PC-9 (cell line): ENCODE measurements at regions not wholly inside any gene's neighbourhood (a gene's known extent, or its start where the extent isn't known, plus 50 kb on each side); places are given as distances from the start of the nearest gene placed in this dataset.

Experiments used
- BruUV-seq: library from RNA; stranded (reverse); fragments of 400-500 nt; replicated peaks from 2 replicates; lab custom pipeline; 2021; lab: Mats Ljungman, UMichigan
- CTCF ChIA-PET: fragments of 300-600 bp; sonication (Branson Sonifier 250); formaldehyde crosslinking; loops from one replicate; lab custom pipeline; 2022; ENCODE audit warnings: antibody characterized with exemption; lab: Charles Lee
- POLR2A ChIA-PET: fragments of 300-600 bp; sonication (Branson Sonifier 250); formaldehyde crosslinking; loops from one replicate; lab custom pipeline; 2022; ENCODE audit warnings: antibody characterized with exemption; ENCODE audit not compliant: unreplicated experiment; lab: Charles Lee
- DNase-seq, 2 experiments: peaks; one replicate each; pipeline versions ENCODE4 v3.0.0 to v3.0.0-alpha.2; 2015 to 2022; ENCODE audit warnings: mixed read lengths in 1 of 2
- H2AFZ ChIP-seq: fragments of 200-600 bp; sonication (generic); 2 replicates; pipeline ENCODE4 v1.8.1; 2017; ENCODE audit warnings: antibody characterized with exemption
- H3F3A ChIP-seq: fragments of 200-600 bp; sonication (generic); 2 replicates; pipeline ENCODE4 v1.8.1; 2017; ENCODE audit warnings: antibody characterized with exemption, mild to moderate bottlenecking, low read depth; ENCODE audit not compliant: insufficient read depth
- H3K27ac ChIP-seq: fragments of 200-600 bp; sonication (generic); 2 replicates; pipeline ENCODE4 v1.6.1; 2016; ENCODE audit warnings: mixed run types
- H3K27me3 ChIP-seq: fragments of 200-600 bp; sonication (generic); 2 replicates; pipeline ENCODE4 v1.6.1; 2016; ENCODE audit warnings: low read depth, mixed run types; ENCODE audit not compliant: insufficient read depth
- H3K36me3 ChIP-seq: fragments of 200-600 bp; sonication (generic); 2 replicates; pipeline ENCODE4 v1.6.1; 2016; ENCODE audit warnings: low read depth, mixed run types
- H3K4me1 ChIP-seq: fragments of 200-600 bp; sonication (generic); replicated peaks from 2 replicates; pipeline ENCODE4 v1.6.1; 2016; ENCODE audit warnings: mixed run types; ENCODE audit not compliant: insufficient read depth
- H3K4me2 ChIP-seq: fragments of 200-600 bp; sonication (generic); 2 replicates; pipeline ENCODE4 v1.6.1; 2017; ENCODE audit warnings: mixed run types
- H3K4me3 ChIP-seq: fragments of 200-600 bp; sonication (generic); 2 replicates; pipeline ENCODE4 v1.6.1; 2016; ENCODE audit warnings: mixed run types
- H3K79me2 ChIP-seq: fragments of 200-600 bp; sonication (generic); 2 replicates; pipeline ENCODE4 v1.6.1; 2017; ENCODE audit warnings: low read depth, mixed run types
- H3K9me2 ChIP-seq: fragments of 200-600 bp; sonication (generic); 2 replicates; pipeline ENCODE4 v1.8.1; 2017; ENCODE audit warnings: mild to moderate bottlenecking; ENCODE audit not compliant: insufficient read depth
- H3K9me3 ChIP-seq: fragments of 200-600 bp; sonication (generic); 2 replicates; pipeline ENCODE4 v1.8.1; 2016; ENCODE audit warnings: low read depth; ENCODE audit not compliant: insufficient read depth
- H4K20me1 ChIP-seq: fragments of 200-600 bp; sonication (generic); 2 replicates; pipeline ENCODE4 v1.8.1; 2017; ENCODE audit not compliant: insufficient read depth
- EZH2 ChIP-seq: fragments of 200-600 bp; sonication (generic); IDR thresholded peaks from 2 replicates; pipeline ENCODE4 v1.8.0; 2017; ENCODE audit warnings: antibody characterized with exemption, low read depth
- intact Hi-C: fragments of 100-400 bp; cut with micrococcal nuclease; formaldehyde crosslinking; loops from one replicate; pipeline ENCODE4 v1.10.0; 2022; ENCODE audit not compliant: unreplicated experiment
- TF ChIP-seq, protein P1 (sequence below): fragments of 200-600 bp; sonication (generic); conservative IDR thresholded peaks from 2 replicates; pipeline ENCODE4 v1.6.1; 2017; ENCODE audit warnings: mixed run types, antibody characterized with exemption, mild to moderate bottlenecking, moderate library complexity

DNA sequence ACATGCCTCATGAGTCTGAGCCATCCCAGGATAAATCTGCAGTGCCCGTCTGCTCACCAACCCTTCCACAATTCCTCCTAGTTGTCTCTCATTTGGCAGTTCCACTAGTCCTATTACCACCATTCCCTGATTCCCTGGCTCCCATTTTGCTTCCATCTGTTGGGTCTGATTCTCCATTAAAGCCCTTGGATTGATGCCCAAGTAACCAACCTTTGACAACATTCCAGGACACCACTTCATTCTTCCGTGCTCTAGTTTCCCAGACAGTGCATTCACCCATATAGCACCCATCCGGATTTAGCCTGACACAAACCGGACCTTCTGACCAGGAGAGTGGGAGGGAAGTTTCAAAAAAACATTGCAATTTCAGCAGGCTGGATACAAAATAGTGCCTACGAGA is 189.4 kb upstream of the PALMD start:
- DNase-seq, result no peak
- CTCF ChIA-PET, result no interaction called here
- H4K20me1 ChIP-seq, result no peaks in the 10 kb centered on the region
- no peaks in the 10 kb centered on the region for H3K27me3 ChIP-seq
- H3K79me2 ChIP-seq, result no peaks in the 10 kb centered on the region
- H3K9me3 ChIP-seq, result no peaks in the 10 kb centered on the region
- no peaks in the 10 kb centered on the region for H3K36me3 ChIP-seq
- no peaks in the 10 kb centered on the region; the same call in 1 of the 2 replicates for H3F3A ChIP-seq
- no peak overlapping the region for H3K4me2 ChIP-seq
- H3K4me1 ChIP-seq, result peaks cover 11% of the 10 kb centered on the region
- intact Hi-C loops, result no loop called here
- no peak overlapping the region for H3K4me3 ChIP-seq
- no peak overlapping the region for H2AFZ ChIP-seq
- no peaks in the 10 kb centered on the region for H3K9me2 ChIP-seq
- no peak for TF ChIP-seq EZH2
- TF ChIP-seq, protein P1, sequence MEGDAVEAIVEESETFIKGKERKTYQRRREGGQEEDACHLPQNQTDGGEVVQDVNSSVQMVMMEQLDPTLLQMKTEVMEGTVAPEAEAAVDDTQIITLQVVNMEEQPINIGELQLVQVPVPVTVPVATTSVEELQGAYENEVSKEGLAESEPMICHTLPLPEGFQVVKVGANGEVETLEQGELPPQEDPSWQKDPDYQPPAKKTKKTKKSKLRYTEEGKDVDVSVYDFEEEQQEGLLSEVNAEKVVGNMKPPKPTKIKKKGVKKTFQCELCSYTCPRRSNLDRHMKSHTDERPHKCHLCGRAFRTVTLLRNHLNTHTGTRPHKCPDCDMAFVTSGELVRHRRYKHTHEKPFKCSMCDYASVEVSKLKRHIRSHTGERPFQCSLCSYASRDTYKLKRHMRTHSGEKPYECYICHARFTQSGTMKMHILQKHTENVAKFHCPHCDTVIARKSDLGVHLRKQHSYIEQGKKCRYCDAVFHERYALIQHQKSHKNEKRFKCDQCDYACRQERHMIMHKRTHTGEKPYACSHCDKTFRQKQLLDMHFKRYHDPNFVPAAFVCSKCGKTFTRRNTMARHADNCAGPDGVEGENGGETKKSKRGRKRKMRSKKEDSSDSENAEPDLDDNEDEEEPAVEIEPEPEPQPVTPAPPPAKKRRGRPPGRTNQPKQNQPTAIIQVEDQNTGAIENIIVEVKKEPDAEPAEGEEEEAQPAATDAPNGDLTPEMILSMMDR, result no peak
- no TSS peak for BruUV-seq
- no peak overlapping the region for H3K27ac ChIP-seq
- POLR2A ChIA-PET, result no interaction called here

DNA sequence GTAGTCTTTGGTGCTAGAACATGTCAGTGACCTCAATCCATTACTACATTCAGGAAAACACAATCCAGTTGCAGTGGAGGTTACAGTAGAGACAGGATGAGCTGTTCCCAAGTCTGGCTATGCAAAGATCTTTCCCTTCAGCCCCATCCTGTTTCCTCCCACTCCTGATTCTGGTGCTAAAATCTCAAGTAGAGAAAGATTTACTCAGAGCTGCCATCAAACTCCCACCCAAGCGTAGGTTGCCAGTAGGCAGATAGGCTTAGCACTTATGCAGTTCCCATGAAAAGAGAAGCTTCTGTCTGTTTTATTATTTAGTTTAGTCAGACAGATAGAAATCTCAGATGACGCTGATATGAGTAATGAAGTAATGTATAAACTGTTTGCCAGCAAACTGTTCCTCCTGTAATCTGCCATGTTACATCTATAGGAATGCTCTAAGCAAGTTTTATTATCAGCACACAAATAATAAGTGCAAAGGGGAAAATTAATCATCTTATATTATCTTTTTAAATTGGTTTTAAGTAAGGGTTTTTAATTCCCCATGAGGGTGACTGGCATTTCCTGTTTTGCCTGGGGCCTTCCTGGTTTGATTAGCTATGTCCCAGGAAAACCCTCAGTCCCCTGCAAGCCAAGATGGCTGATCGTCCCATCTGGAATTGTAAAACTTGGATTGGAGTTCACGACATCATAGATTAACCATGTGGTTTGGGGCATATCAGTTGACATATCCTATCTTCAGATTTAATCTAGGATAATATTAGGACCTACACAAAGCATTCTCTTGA is 188.3 kb upstream of the PALMD start:
- no TSS peak for BruUV-seq
- Histone ChIP-seq H3F3A (no peaks in the 10 kb centered on the region; the same call in 1 of the 2 replicates), H3K4me2 (no peak overlapping the region), H3K79me2 (no peaks in the 10 kb centered on the region), H3K9me2 (no peaks in the 10 kb centered on the region), H3K27ac (no peak overlapping the region), H3K27me3 (no peaks in the 10 kb centered on the region), H4K20me1 (no peaks in the 10 kb centered on the region), H3K9me3 (no peaks in the 10 kb centered on the region), H3K4me3 (no peak overlapping the region), H3K36me3 (no peaks in the 10 kb centered on the region), H3K4me1 (peaks cover 11% of the 10 kb centered on the region), H2AFZ (peak overlapping the region; percentile 50; the same call in 1 of the 2 replicates)
- peak in 1 of 2 experiments; percentile 81 for DNase-seq
- TF ChIP-seq, protein P1, result no peak
- no peak for TF ChIP-seq EZH2
- intact Hi-C loops, result no loop called here
- POLR2A ChIA-PET, result interaction anchor here (0.6 kb wide), 1 partner anchor 190 kb away, joined by 4 read pairs; no protein-coding TSS in a partner anchor
- CTCF ChIA-PET, result no interaction called here

DNA sequence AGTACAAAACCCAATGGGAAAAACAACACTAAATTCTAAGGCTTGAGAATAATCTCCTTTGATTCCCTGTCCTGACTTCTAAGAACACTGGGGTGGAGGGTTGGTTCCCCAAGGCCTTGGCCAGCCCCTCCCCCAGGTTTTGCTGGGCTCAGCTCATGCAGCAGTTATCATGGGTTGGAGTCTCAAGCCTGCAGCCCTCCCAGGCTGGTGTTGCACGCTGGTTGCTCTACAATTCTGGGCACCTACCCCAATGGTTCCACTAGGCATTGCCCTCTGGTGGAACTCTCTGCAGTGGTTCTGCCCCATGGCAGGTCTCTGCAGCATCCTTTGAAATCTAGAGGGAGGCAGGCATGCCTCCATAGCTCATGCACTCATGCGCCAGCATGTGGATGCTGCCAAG is 184.4 kb upstream of the PALMD start:
- TF ChIP-seq, protein P1, result no peak
- TF ChIP-seq EZH2, result no peak
- Histone ChIP-seq H3K4me1 (peaks cover 11% of the 10 kb centered on the region), H3F3A (no peaks in the 10 kb centered on the region; the same call in 1 of the 2 replicates), H3K9me2 (no peaks in the 10 kb centered on the region), H3K36me3 (no peaks in the 10 kb centered on the region), H2AFZ (no peak overlapping the region), H4K20me1 (no peaks in the 10 kb centered on the region), H3K9me3 (no peaks in the 10 kb centered on the region), H3K79me2 (no peaks in the 10 kb centered on the region), H3K27ac (no peak overlapping the region), H3K4me2 (no peak overlapping the region), H3K4me3 (no peak overlapping the region), H3K27me3 (no peaks in the 10 kb centered on the region)
- intact Hi-C loops, result no loop called here
- DNase-seq, result peak in 1 of 2 experiments; percentile 27
- CTCF ChIA-PET, result no interaction called here
- POLR2A ChIA-PET, result no interaction called here
- no TSS peak for BruUV-seq
